ENCODE measurements at regions not wholly inside any gene's neighbourhood (a gene's known extent, or its start where the extent isn't known, plus 50 kb on each side); places are given as distances from the start of the nearest gene placed in this dataset.

GRCh38 chr3:3745693-3746092 is 53.5 kb upstream of the LRRN1 start:
- Mint-ChIP-seq H3K4me3 (no peak overlapping the region), H3K27me3 (ENCODE audit: low read depth) (no peaks in the 10 kb centered on the region), H3K4me1 (peaks cover 8% of the 10 kb centered on the region), H3K27ac (no peak overlapping the region), H3K9me3 (peaks cover 4% of the 10 kb centered on the region), H3K36me3 (no peaks in the 10 kb centered on the region)
- no peak for TF ChIP-seq CTCF (IDR thresholded peaks at IDR 0.05; ENCODE audit: unreplicated experiment)
- DNase-seq (ENCODE audit: low spot score in 2 of 2, unreplicated experiment in 2 of 2) = no peak

GRCh38 chr3:3744826-3745225 is 54.4 kb upstream of the LRRN1 start:
- Mint-ChIP-seq H3K36me3 (no peaks in the 10 kb centered on the region), H3K27ac (no peak overlapping the region), H3K4me1 (peaks cover 15% of the 10 kb centered on the region), H3K9me3 (peaks cover 4% of the 10 kb centered on the region), H3K4me3 (no peak overlapping the region), H3K27me3 (ENCODE audit: low read depth) (no peaks in the 10 kb centered on the region)
- TF ChIP-seq CTCF (IDR thresholded peaks at IDR 0.05; ENCODE audit: unreplicated experiment) = no peak
- DNase-seq (ENCODE audit: low spot score in 2 of 2, unreplicated experiment in 2 of 2) = no peak

GRCh38 chr3:3743754-3744153 is 55.5 kb upstream of the LRRN1 start:
- no peaks in the 10 kb centered on the region for H3K36me3 Mint-ChIP-seq
- H3K4me1 Mint-ChIP-seq = peaks cover 20% of the 10 kb centered on the region
- H3K4me3 Mint-ChIP-seq = no peak overlapping the region
- TF ChIP-seq CTCF (IDR thresholded peaks at IDR 0.05; ENCODE audit: unreplicated experiment) = no peak
- no peak overlapping the region for H3K27ac Mint-ChIP-seq
- no peak for DNase-seq (ENCODE audit: low spot score in 2 of 2, unreplicated experiment in 2 of 2)
- H3K9me3 Mint-ChIP-seq = peaks cover 2% of the 10 kb centered on the region
- no peaks in the 10 kb centered on the region for H3K27me3 Mint-ChIP-seq (ENCODE audit: low read depth)

GRCh38 chr3:3740061-3740460 is 59.2 kb upstream of the LRRN1 start:
- peaks cover 13% of the 10 kb centered on the region for H3K4me1 Mint-ChIP-seq
- H3K27me3 Mint-ChIP-seq (ENCODE audit: low read depth) = no peaks in the 10 kb centered on the region
- no peak overlapping the region for H3K27ac Mint-ChIP-seq
- H3K9me3 Mint-ChIP-seq = no peaks in the 10 kb centered on the region
- no peak for TF ChIP-seq CTCF (IDR thresholded peaks at IDR 0.05; ENCODE audit: unreplicated experiment)
- no peak for DNase-seq (ENCODE audit: low spot score in 2 of 2, unreplicated experiment in 2 of 2)
- no peak overlapping the region for H3K4me3 Mint-ChIP-seq
- H3K36me3 Mint-ChIP-seq = peaks cover 2% of the 10 kb centered on the region

- no peak overlapping the region for H3K27ac Mint-ChIP-seq
- peaks cover 2% of the 10 kb centered on the region for H3K36me3 Mint-ChIP-seq
- no peaks in the 10 kb centered on the region for H3K9me3 Mint-ChIP-seq
- DNase-seq (ENCODE audit: low spot score in 2 of 2, unreplicated experiment in 2 of 2) = no peak
- H3K27me3 Mint-ChIP-seq (ENCODE audit: low read depth) = no peaks in the 10 kb centered on the region
- no peak overlapping the region for H3K4me3 Mint-ChIP-seq
- H3K4me1 Mint-ChIP-seq = peaks cover 13% of the 10 kb centered on the region
- TF ChIP-seq CTCF (IDR thresholded peaks at IDR 0.05; ENCODE audit: unreplicated experiment) = no peak
Observed at GRCh38 chr3:3739330-3740060, 59.7 kb upstream of the LRRN1 start.

Measured in mesothelial cell of epicardium (in vitro differentiated cells).